ENCODE measurements at regions not wholly inside any gene's neighbourhood (a gene's known extent, or its start where the extent isn't known, plus 50 kb on each side); places are given as distances from the start of the nearest gene placed in this dataset.

- no peak for TF ChIP-seq CTCF (IDR thresholded peaks at IDR 0.05)
- TF ChIP-seq POLR2A (IDR thresholded peaks at IDR 0.05): no peak
- TF ChIP-seq POLR2AphosphoS5 (IDR thresholded peaks at IDR 0.05): no peak
- no peak for TF ChIP-seq EP300 (IDR thresholded peaks at IDR 0.05; ENCODE audit: low read depth)
Observed at GRCh38 chr9:120175031-120175430, 404.9 kb downstream of the CDK5RAP2 start.
